GM21723 (cell line): ENCODE measurements at regions not wholly inside any gene's neighbourhood (a gene's known extent, or its start where the extent isn't known, plus 50 kb on each side); places are given as distances from the start of the nearest gene placed in this dataset.

Experiments used
- ATAC-seq: cut with Tn5 transposase; IDR thresholded peaks from one replicate; pipeline ENCODE4 v1.9.1; 2021; ENCODE audit warnings: mild to moderate bottlenecking, moderate library complexity; ENCODE audit not compliant: unreplicated experiment

DNA sequence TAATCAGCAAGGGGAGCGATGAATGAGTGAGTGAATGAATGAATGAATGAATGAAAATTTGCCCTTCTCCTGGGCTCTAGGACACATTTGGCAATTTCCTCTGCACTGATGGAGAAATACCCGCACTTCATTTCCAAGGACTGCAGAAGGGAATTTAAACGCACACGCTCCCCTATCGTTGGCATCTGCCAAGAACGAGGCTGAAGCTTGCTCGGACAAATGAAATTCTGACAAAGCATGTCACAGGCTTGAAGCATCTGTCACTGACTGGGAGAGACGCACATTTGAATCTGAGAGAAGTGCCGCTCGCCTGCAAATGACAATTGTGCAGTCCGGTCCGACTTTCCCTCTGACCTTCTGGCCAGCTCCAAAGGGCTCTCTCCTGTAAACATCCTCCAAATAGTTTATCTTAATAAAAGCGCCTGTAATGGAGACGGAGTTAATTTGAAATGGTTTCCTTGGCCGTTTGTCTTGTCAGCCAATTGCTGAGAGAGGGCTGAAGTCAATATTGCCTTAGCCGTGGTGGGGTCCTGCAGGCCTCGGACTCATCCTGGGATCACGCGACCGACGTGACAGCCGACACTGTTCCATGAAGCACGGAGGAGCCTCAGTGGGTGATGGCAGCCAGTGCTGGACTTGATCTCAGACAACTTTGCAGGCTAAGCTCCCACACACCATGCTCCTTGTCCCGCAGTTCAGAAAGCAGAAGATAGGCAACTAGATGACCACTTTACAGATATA is 260.7 kb downstream of the MN1 start:
- ATAC-seq, result no peak

- ATAC-seq, result no peak
These were observed 259.7 kb downstream of the MN1 start for GRCh38 chr22:27541836-27542235.

GRCh38 chr22:27542602-27543001 is 259.0 kb downstream of the MN1 start:
- ATAC-seq, result no peak

DNA sequence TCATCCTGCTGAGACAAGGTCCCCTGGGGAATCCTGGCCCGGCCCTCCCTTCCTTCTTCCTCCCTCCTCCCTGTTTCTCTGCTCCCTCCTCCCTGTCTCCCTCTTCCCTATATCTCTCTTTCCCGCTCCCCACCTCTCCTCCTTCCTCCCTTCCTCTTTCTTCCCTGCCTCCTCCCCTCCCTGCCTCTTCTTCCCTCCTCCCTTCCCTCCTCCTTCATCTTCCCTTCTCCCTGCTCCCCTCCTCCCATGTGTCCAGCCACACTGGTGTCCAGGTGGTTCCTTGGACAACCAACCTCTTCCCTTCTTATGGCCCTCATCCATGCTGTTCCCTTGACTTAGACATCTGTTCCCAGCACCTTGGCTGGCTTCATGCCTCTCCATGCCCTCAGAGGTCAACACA is 258.1 kb downstream of the MN1 start:
- no peak for ATAC-seq

GRCh38 chr22:27545085-27545484 is 256.5 kb downstream of the MN1 start:
- no peak for ATAC-seq

GRCh38 chr22:27546157-27546935 is 255.2 kb downstream of the MN1 start:
- ATAC-seq, result no peak

GRCh38 chr22:27551402-27551801 is 250.2 kb downstream of the MN1 start:
- ATAC-seq, result no peak

- ATAC-seq, result no peak
These were observed 249.4 kb downstream of the MN1 start for GRCh38 chr22:27552176-27552575.

- no peak for ATAC-seq
These were observed 248.7 kb downstream of the MN1 start for GRCh38 chr22:27552863-27553262.

DNA sequence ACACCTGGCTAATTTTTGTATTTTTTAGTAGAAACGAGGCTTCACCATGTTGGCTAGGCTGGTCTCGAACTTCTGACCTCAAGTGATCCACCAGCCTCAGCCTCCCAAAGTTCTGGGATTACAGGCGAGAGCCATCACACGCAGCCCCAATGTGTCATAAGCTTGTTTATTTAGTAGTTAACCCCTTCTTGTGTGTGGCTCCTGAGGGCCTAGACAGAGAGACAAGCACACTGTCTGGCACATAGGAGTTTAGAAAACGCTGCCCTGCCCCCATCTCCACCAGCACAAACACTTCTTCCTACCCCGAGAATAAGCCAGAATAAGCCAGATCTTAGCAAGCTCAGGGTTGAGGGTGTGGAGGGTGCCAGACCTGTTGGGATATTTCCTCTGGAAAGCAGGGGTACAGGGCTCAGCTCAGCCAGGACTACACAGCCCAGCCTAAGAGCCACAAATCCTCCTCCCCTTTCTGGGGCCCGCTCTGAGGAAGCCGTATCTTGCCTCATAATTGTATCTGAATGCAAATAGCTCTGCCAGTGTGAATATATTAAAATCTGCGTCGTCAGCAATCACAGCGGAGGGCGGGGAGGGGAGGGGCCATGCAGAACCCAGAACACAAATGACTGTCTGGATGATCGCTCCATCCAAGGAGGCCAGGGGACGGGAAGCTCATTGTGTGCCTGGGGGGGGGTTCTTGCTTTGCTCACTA is 247.3 kb downstream of the MN1 start:
- no peak for ATAC-seq

DNA sequence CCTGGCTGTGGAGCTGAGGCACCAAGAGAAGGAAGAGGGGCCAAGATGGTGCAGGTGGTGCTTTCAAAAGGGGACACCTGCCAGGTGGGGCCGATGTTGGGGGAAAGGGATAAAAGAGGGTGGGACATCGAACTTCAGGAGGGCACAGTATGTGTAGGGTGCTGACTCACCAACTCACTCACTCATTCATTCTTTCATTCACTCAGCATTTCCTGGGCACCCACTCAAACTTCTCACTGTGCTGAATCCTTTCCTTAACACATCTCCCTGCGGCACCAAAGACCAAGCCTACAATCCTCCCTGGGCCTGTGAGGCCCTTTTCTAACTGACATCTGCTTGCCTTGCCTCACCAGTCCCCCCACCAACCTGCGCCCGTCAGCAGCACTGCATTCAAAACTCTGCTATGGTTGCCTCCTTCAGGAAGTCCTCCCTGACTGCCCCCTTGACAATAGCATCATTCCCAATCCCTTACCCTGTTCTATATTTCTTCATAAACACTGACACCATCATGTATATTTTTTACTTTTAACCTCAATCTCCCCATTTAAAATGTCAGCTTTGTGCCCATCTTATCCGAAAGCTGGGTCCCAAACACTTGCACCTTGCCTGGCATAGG is 246.6 kb downstream of the MN1 start:
- no peak for ATAC-seq

DNA sequence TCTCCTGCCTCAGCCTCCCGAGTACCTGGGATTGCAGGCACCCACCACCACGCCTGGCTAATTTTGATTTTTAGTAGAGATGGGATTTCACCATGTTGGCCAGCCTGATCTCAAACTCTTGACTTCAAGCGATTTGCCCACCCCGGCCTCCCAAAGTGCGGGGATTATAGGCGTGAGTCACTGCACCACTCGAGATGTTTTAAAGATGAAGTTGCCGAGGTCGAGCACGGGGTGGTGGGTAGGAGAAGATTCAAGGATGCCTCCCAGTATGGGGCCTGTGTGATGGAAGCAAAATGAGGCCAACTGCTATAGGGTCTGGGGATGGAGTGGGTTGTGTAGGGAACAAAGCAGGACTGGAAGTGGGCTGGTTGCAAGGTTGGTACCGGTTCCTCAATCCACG is 245.2 kb downstream of the MN1 start:
- ATAC-seq, result no peak

DNA sequence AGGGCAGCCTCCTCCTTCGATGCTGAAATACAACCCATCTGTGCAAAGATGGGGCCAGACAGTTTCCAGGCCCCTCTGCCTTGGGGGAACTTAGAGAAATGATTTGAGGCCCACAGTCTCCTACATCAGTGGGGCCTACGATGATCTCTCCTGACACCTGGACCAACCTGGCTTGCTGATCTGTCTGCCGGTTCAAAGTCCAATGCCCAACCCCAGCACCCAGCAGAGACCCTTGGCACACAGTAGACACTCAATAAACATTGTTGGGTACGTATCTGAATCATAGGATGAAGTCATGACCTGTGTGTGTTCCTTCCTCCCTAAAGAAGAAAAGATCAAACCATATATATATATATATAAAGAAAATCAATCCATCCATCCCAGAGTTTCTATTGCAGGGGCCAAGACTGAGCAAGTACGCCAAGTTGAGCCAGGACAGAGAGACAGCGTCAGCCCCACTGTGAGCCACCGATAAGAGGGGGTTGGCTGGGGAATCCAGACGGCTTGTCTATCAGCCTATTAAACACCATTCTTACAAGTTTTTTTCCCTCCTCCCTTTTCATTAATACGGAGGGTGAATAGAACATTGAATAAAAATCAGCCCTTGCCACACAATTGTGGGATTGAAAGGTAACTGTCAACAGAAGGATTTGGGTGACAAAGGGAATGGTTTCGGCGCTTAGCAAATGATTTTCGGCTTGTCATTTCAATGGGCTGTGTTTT is 244.1 kb downstream of the MN1 start:
- no peak for ATAC-seq

GRCh38 chr22:27558658-27559371 is 242.7 kb downstream of the MN1 start:
- no peak for ATAC-seq

DNA sequence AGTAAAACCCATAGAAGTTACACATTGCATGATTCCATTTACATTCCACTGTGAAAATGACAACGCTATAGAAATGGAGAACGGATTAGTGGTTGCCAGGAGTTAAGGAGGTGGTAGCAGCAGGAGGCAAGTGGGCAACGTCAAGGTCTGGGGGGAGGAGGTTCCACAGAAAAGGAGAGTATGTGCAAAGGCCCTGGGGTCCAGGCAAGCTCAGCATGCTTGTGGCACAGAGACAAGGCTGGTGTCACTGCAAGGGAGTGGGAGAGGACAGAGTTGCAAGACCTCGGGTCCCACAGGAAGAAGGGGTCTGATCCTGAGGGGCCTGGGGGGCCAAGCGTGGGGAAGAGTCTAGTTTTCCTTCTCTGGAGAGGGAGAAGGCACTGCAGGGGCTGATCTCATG is 240.8 kb downstream of the MN1 start:
- ATAC-seq, result no peak

DNA sequence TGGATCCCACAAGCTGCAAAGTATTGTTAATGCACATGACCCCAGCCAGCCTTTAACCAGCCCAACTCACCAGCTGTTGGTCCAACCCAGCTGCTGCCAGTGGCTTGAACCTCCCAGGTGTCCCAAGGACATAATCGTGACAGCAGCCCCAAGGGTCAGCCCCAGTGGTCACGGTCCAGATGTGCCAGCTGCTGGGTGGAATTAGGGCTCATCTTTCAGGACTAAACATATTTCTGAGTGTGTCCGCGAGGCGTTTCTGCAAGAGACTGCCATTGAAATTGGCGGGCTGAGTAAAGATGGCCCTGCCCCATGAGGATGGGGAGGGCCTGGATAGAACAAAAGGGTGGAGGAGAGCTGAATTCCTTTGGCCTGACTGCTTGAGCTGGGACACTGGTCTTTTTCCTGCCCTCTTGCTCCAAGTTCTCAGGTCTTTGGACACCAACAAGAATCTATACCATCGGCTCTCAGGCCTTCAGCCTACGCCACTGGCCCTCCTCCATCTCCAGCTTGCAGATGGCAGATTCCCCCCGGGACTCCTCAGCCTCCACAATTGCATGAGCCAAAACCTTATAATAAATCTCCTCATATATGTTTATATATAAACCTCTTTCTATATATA is 240.2 kb downstream of the MN1 start:
- ATAC-seq, result no peak

DNA sequence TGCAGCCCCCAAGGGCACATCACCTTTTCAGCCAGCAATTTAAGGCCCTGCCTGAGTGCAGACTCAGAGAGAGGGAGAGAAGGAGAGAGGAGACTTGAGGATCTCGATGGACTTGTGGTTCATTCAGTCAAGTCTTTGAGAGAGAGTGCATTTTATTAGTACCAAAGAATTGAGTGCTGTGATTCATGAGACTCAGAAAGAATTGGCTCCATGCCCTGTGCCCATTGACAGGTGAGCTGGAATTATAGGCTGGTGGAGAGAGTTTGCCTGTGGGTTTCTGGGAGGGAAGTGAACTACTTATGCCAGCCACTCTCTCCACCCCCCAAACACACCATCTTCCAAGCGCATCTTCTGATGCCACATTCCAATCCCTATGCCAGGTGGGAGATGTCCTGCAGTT is 236.8 kb downstream of the MN1 start:
- ATAC-seq, result no peak

DNA sequence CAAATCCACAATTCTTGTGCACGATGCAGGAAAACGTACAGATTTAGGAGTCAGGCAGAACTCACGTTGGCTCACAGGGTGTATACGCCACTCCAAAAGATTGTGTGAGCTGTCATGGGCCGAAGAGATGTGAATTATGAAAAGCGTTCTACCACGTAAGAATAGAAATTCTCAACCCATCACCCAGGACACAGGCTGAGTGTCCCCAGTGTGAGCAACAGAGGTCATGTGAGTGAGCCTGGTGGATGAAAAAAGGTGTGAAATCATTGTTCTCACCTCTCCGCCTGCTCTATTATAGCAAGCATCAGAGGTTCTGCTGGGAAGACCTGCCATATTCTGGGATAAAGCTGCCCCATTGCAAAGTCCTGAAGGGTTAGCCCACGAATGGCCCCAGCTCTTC is 235.0 kb downstream of the MN1 start:
- ATAC-seq, result no peak

GRCh38 chr22:27568265-27568664 is 233.3 kb downstream of the MN1 start:
- no peak for ATAC-seq
